ENCODE measurements at regions not wholly inside any gene's neighbourhood (a gene's known extent, or its start where the extent isn't known, plus 50 kb on each side); places are given as distances from the start of the nearest gene placed in this dataset.

- Histone ChIP-seq H3K27me3 (no peaks in the 10 kb centered on the region), H3K27ac (no peak overlapping the region), H3K9me3 (no peaks in the 10 kb centered on the region), H3K4me1 (no peaks in the 10 kb centered on the region), H3K4me3 (no peak overlapping the region), H3K36me3 (no peaks in the 10 kb centered on the region)
- no peak for TF ChIP-seq CTCF (IDR thresholded peaks at IDR 0.05)
- DNase-seq (ENCODE audit: low spot score in 2 of 2) = no peak
- intact Hi-C loops (cut with DNase I) = no loop called here
Measured at GRCh38 chr22:27391092-27391770, 410.3 kb downstream of the MN1 start.

- Histone ChIP-seq H3K4me1 (no peaks in the 10 kb centered on the region), H3K36me3 (no peaks in the 10 kb centered on the region), H3K27me3 (no peaks in the 10 kb centered on the region), H3K27ac (no peak overlapping the region), H3K4me3 (no peak overlapping the region), H3K9me3 (no peaks in the 10 kb centered on the region)
- DNase-seq (ENCODE audit: low spot score in 2 of 2) = no peak
- TF ChIP-seq CTCF (IDR thresholded peaks at IDR 0.05) = no peak
- intact Hi-C loops (cut with DNase I) = no loop called here
Measured at GRCh38 chr22:27393371-27393770, 408.2 kb downstream of the MN1 start.

GRCh38 chr22:27394806-27395404, 406.7 kb downstream of the MN1 start:
- H3K4me3 ChIP-seq = no peak overlapping the region
- no peaks in the 10 kb centered on the region for H3K36me3 ChIP-seq
- H3K27ac ChIP-seq = no peak overlapping the region
- no peaks in the 10 kb centered on the region for H3K9me3 ChIP-seq
- TF ChIP-seq CTCF (IDR thresholded peaks at IDR 0.05) = no peak
- H3K27me3 ChIP-seq = no peaks in the 10 kb centered on the region
- no peak for DNase-seq (ENCODE audit: low spot score in 2 of 2)
- H3K4me1 ChIP-seq = no peaks in the 10 kb centered on the region
- intact Hi-C loops (cut with DNase I) = no loop called here

GRCh38 chr22:27397036-27397953, 404.3 kb downstream of the MN1 start:
- no peaks in the 10 kb centered on the region for H3K27me3 ChIP-seq
- H3K27ac ChIP-seq = no peak overlapping the region
- intact Hi-C loops (cut with DNase I) = no loop called here
- no peak for DNase-seq (ENCODE audit: low spot score in 2 of 2)
- H3K4me3 ChIP-seq = no peak overlapping the region
- no peaks in the 10 kb centered on the region for H3K9me3 ChIP-seq
- no peaks in the 10 kb centered on the region for H3K4me1 ChIP-seq
- TF ChIP-seq CTCF (IDR thresholded peaks at IDR 0.05) = no peak
- H3K36me3 ChIP-seq = no peaks in the 10 kb centered on the region

- DNase-seq (ENCODE audit: low spot score in 2 of 2) = no peak
Measured at GRCh38 chr22:27397954-27398342, 403.6 kb downstream of the MN1 start.

More at GRCh38 chr22:27397954-27398342, 403.6 kb downstream of the MN1 start:
- H3K27me3 ChIP-seq = no peaks in the 10 kb centered on the region
- no peaks in the 10 kb centered on the region for H3K4me1 ChIP-seq
- no peaks in the 10 kb centered on the region for H3K36me3 ChIP-seq
- no peak overlapping the region for H3K4me3 ChIP-seq
- TF ChIP-seq CTCF (IDR thresholded peaks at IDR 0.05) = no peak
- no peak overlapping the region for H3K27ac ChIP-seq
- intact Hi-C loops (cut with DNase I) = no loop called here
- no peaks in the 10 kb centered on the region for H3K9me3 ChIP-seq
